Panc1 (cell line): ENCODE measurements at regions not wholly inside any gene's neighbourhood (a gene's known extent, or its start where the extent isn't known, plus 50 kb on each side); places are given as distances from the start of the nearest gene placed in this dataset.

Experiments
- ATAC-seq: fragments of 200-7000 bp; cut with Tn5 transposase; 2 replicates; pipeline ENCODE4 v1.9.1; 2020; ENCODE audit warnings: mild to moderate bottlenecking, moderate library complexity
- BruUV-seq: library from RNA; stranded (reverse); fragments of 400-500 nt; replicated peaks from 2 replicates; lab custom pipeline; 2021; lab: Mats Ljungman, UMichigan
- CTCF ChIA-PET: fragments of 300-600 bp; sonication (Branson Sonifier 250); formaldehyde crosslinking; loops from one replicate; lab custom pipeline; 2022; ENCODE audit warnings: antibody characterized with exemption; lab: Charles Lee
- POLR2A ChIA-PET: fragments of 300-600 bp; sonication (Branson Sonifier 250); formaldehyde crosslinking; loops from one replicate; lab custom pipeline; 2022; ENCODE audit warnings: antibody characterized with exemption; lab: Charles Lee
- DNase-seq: peaks from one replicate; pipeline ENCODE4 v3.0.0-alpha.2; 2010; ENCODE audit warnings: low read depth, low spot score
- H3K27ac ChIP-seq: 2 replicates; pipeline ENCODE4 v1.5.1; 2011; ENCODE audit warnings: mild to moderate bottlenecking, low read length, inconsistent platforms
- H3K27me3 ChIP-seq: fragments of 200-500 bp; sonication (Bioruptor generic); 2 replicates; pipeline ENCODE4 v1.6.0; 2014; ENCODE audit warnings: low read length, inconsistent platforms; ENCODE audit not compliant: control insufficient read depth, insufficient read depth
- H3K36me3 ChIP-seq: fragments of 200-500 bp; sonication (Bioruptor generic); 2 replicates; pipeline ENCODE4 v1.5.1; 2014; ENCODE audit warnings: inconsistent platforms, mild to moderate bottlenecking, low read length, moderate library complexity; ENCODE audit not compliant: control insufficient read depth, insufficient read depth
- H3K4me1 ChIP-seq: 2 replicates; pipeline ENCODE4 v1.5.1; 2011; ENCODE audit warnings: inconsistent platforms, mild to moderate bottlenecking, low read length, moderate library complexity; ENCODE audit not compliant: control insufficient read depth, insufficient read depth
- H3K4me3 ChIP-seq, 2 experiments: 2 replicates each; pipeline ENCODE4 v1.5.1; 2011 to 2012; ENCODE audit warnings: low read depth in 2 of 2, low read length in 2 of 2, mild to moderate bottlenecking in 2 of 2, inconsistent platforms in 1 of 2, moderate library complexity in 1 of 2
- H3K9me3 ChIP-seq: fragments of 200-500 bp; sonication (Bioruptor generic); 2 replicates; pipeline ENCODE4 v1.5.1; 2014; ENCODE audit warnings: low read depth, mild to moderate bottlenecking, inconsistent platforms, low read length, moderate library complexity; ENCODE audit not compliant: control insufficient read depth, insufficient read depth
- CTCF ChIP-seq: fragments of 450-650 bp; IDR thresholded peaks from 2 replicates; pipeline ENCODE4 v1.5.1; 2017; ENCODE audit warnings: mild to moderate bottlenecking
- POLR2AphosphoS5 ChIP-seq: IDR thresholded peaks from 2 replicates; pipeline ENCODE4 v1.6.1; 2012; ENCODE audit warnings: mild to moderate bottlenecking, low read depth, low read length, moderate library complexity
- REST ChIP-seq, 2 experiments: IDR thresholded peaks; 2 replicates each; pipeline ENCODE4 v1.6.1; 2011 to 2012; ENCODE audit warnings: low read depth in 2 of 2, control low read depth in 1 of 2, low read length in 1 of 2, mild to moderate bottlenecking in 1 of 2, moderate library complexity in 1 of 2; ENCODE audit not compliant: insufficient read depth in 1 of 2
- SIN3A ChIP-seq: IDR thresholded peaks from 2 replicates; pipeline ENCODE4 v1.6.1; 2012; ENCODE audit warnings: low read depth, mild to moderate bottlenecking, low read length, moderate library complexity, borderline replicate concordance; ENCODE audit not compliant: insufficient read depth
- TCF7L2 ChIP-seq: IDR thresholded peaks from 2 replicates; pipeline ENCODE4 v1.6.1; 2011; ENCODE audit warnings: mild to moderate bottlenecking, low read depth, low read length, inconsistent platforms
- in situ Hi-C: cut with HindIII; loops from 2 replicates; pipeline ENCODE4 v1.10.0; 2016; ENCODE audit warnings: low sequenced_read_pairs, low pct_unique_long_range_greater_than_20kb
- intact Hi-C: fragments of 100-400 bp; cut with micrococcal nuclease; formaldehyde crosslinking; loops from one replicate; pipeline ENCODE4 v1.10.0; 2022; ENCODE audit not compliant: unreplicated experiment

- POLR2A ChIA-PET = interaction anchor here (0.7 kb wide), 1 partner anchor 225 kb away, joined by 6 read pairs; no protein-coding TSS in a partner anchor
- TSS peak; percentile 61 for BruUV-seq
These were observed 1419.1 kb downstream of the UQCRFS1 start for GRCh38 chr19:27793644-27794493.

More at GRCh38 chr19:27793644-27794493, 1419.1 kb downstream of the UQCRFS1 start:
- CTCF ChIA-PET = no interaction called here
- peaks cover 8% of the 10 kb centered on the region for H3K36me3 ChIP-seq
- in situ Hi-C loops = no loop called here
- peak overlapping the region; percentile 97 to 98 for H3K4me3 ChIP-seq
- peaks cover 13% of the 10 kb centered on the region for H3K4me1 ChIP-seq
- ATAC-seq (peak; percentile 97), DNase-seq (peak; percentile 84)
- peak; percentile 90 for TF ChIP-seq POLR2AphosphoS5
- 0 out of 2 replicates have a peak, but pooled peaks have one; percentile 12 for TF ChIP-seq TCF7L2
- TF ChIP-seq CTCF = no peak
- peak; percentile 47; the same call in 1 of the 2 replicates for TF ChIP-seq SIN3A
- no peak for TF ChIP-seq REST (IDR thresholded peaks at IDR 0.05; ENCODE audit: insufficient read depth in 1 of 2, low read depth in 2 of 2, low read length in 1 of 2)
- H3K9me3 ChIP-seq = no peaks in the 10 kb centered on the region
- H3K27me3 ChIP-seq = no peaks in the 10 kb centered on the region
- intact Hi-C loops = no loop called here
- peak overlapping the region; percentile 98 for H3K27ac ChIP-seq
